Heart left ventricle (tissue), 16 donors: ENCODE measurements at regions not wholly inside any gene's neighbourhood (a gene's known extent, or its start where the extent isn't known, plus 50 kb on each side); places are given as distances from the start of the nearest gene placed in this dataset.

Source experiments
- ATAC-seq, 4 donors: fragments of 200-7000 bp; cut with Tn5 transposase; one replicate each; pipeline ENCODE4 v1.9.1; 2020 to 2022; ENCODE audit warnings: moderate library complexity in 4 of 4, mild to moderate bottlenecking in 3 of 4, moderate number of reproducible peaks in 1 of 4
- DNase-seq, 5 donors: peaks; one replicate each; pipeline ENCODE4 v3.0.0-alpha.2; 2020
- H3K27ac ChIP-seq, 12 donors: fragments of 200-600 bp; sonication (generic) in 4 of 12; one replicate each; pipeline versions ENCODE4 v1.5.0 to v1.8.0; 2016 to 2022; ENCODE audit warnings: mild to moderate bottlenecking in 2 of 12
- H3K27me3 ChIP-seq, 9 donors: fragments of 200-600 bp; sonication (generic) in 2 of 9; one replicate each; pipeline versions ENCODE4 v1.5.1 to v1.8.0; 2016 to 2022; ENCODE audit warnings: mild to moderate bottlenecking in 3 of 9
- H3K36me3 ChIP-seq, 9 donors: fragments of 200-600 bp; sonication (generic) in 2 of 9; one replicate each; pipeline versions ENCODE4 v1.5.0 to v1.8.0; 2018 to 2022; ENCODE audit warnings: mild to moderate bottlenecking in 2 of 9
- H3K4me1 ChIP-seq, 12 donors: fragments of 200-600 bp; sonication (generic) in 4 of 12; one replicate each; pipeline versions ENCODE4 v1.5.0 to v1.8.0; 2016 to 2022; ENCODE audit warnings: mild to moderate bottlenecking in 3 of 12
- H3K4me3 ChIP-seq, 12 donors: fragments of 200-600 bp; sonication (generic) in 4 of 12; one replicate each; pipeline versions ENCODE4 v1.5.0 to v1.8.0; 2017 to 2022; ENCODE audit warnings: mild to moderate bottlenecking in 9 of 12, moderate library complexity in 4 of 12
- H3K9me3 ChIP-seq, 12 donors: fragments of 200-600 bp; sonication (generic) in 4 of 12; one replicate each; pipeline versions ENCODE4 v1.5.0 to v1.8.0; 2016 to 2022; ENCODE audit warnings: mild to moderate bottlenecking in 1 of 12
- CTCF ChIP-seq, 12 donors: fragments of 200-600 bp; sonication (generic) in 4 of 12; IDR thresholded peaks; one replicate each; pipeline versions ENCODE4 v1.5.0 to v1.8.0; 2018 to 2022; ENCODE audit warnings: antibody characterized with exemption in 12 of 12, mild to moderate bottlenecking in 5 of 12
- POLR2A ChIP-seq, 2 donors: fragments of 450-650 bp; IDR thresholded peaks; one replicate each; pipeline ENCODE4 v1.6.1; 2017; ENCODE audit warnings: antibody characterized with exemption in 2 of 2, mild to moderate bottlenecking in 2 of 2, moderate library complexity in 2 of 2
- WGBS, 4 donors: extraction: QIAGEN DNeasy Blood & Tissue Kit in 2 of 4; methylation state at CpG; one replicate each; pipeline versions ENCODE4 v1.1.5 to v1.1.7; 2013 to 2018; 5-methylcytosine and 5-hydroxymethylcytosine counted together
- intact Hi-C, 10 donors: fragments of 100-400 bp; cut with DNase I; formaldehyde crosslinking; loops; one replicate each; pipeline versions ENCODE4 v1.11.1 to v1.14.2; 2022
- donor health status: ischemic (EF 13 %, LVEDD 7.1; RV severe dilation, severe dysfunction).
- donor health status: healthy with polysubstance abuse.
- donor health status: DM: no; HTN: yes; CAD: no.
- donor health status: DM: no; HTN: no; CAD: no.
- donor health status: ischemic (EF 25% LVEDD 6.9; RV normal size, moderate dysfunction).
- donor health status: ischemic (EF 25% LVEDD 5.7; RV mildly dilated, moderate dysfunction).
- donor health status: healthy.
- donor health status: DM: yes; HTN: yes; CAD: no.
- donor health status: ischemic (EF 35%, LVEDD 5.7; RV mildly dilated, moderate dysfunction).
- donor health status: nonischemic (EF 11% LVEDD 7.7; RV severe dilation, severe dysfunction).
- donor health status: DM: yes; HTN: yes; CAD: no.
- donor health status: PGD.
- donor health status: ischemic (EF 29% LVEDD 5.4; RV normal size, mild dysfunction).
- donor health status: nonischemic (EF 23%, LVEDD 6.1; RV moderate dilation, normal function).

GRCh38 chr10:117729156-117729555 lies 186.6 kb downstream of the EMX2 start:
- intact Hi-C loops, result no loop called here
- WGBS, 4 donors, result 79 to 87% (median 83%) methylated on average over 4 of the region's 4 CpGs
- peaks cover 0 to 54% (median 11%) of the 10 kb centered on the region in 9 donors for H3K27me3 ChIP-seq
- H3K4me3 ChIP-seq, result no peak overlapping the region
- no peaks in the 10 kb centered on the region for H3K36me3 ChIP-seq
- DNase-seq (no peak), ATAC-seq (no peak)
- H3K4me1 ChIP-seq, result no peaks in the 10 kb centered on the region
- no peak for TF ChIP-seq CTCF (IDR thresholded peaks at IDR 0.05)
- no peak for TF ChIP-seq POLR2A (IDR thresholded peaks at IDR 0.05)
- no peak overlapping the region for H3K27ac ChIP-seq
- no peaks in the 10 kb centered on the region for H3K9me3 ChIP-seq

- H3K27me3 ChIP-seq, result peaks cover 0 to 72% (median 23%) of the 10 kb centered on the region in 9 donors
- H3K36me3 ChIP-seq, result no peaks in the 10 kb centered on the region
- H3K4me1 ChIP-seq, result peaks cover 0 to 7% (median 0%) of the 10 kb centered on the region in 12 donors
- no peaks in the 10 kb centered on the region for H3K9me3 ChIP-seq
- TF ChIP-seq POLR2A (IDR thresholded peaks at IDR 0.05), result no peak
- no peak for TF ChIP-seq CTCF (IDR thresholded peaks at IDR 0.05)
- no peak overlapping the region for H3K4me3 ChIP-seq
- ATAC-seq (no peak), DNase-seq (no peak)
- intact Hi-C loops, result no loop called here
- WGBS, 4 donors, result 70 to 76% (median 73%) methylated on average over 17 of the region's 17 CpGs
- H3K27ac ChIP-seq, result no peak overlapping the region
These were observed 188.7 kb downstream of the EMX2 start for GRCh38 chr10:117731121-117731791.

GRCh38 chr10:117734731-117735405 lies 192.3 kb downstream of the EMX2 start:
- no peak for DNase-seq
- Histone ChIP-seq H3K4me1 (peaks cover 0 to 7% (median 0%) of the 10 kb centered on the region in 12 donors), H3K36me3 (no peaks in the 10 kb centered on the region), H3K27ac (no peak overlapping the region), H3K27me3 (peaks cover 0 to 63% (median 23%) of the 10 kb centered on the region in 9 donors), H3K9me3 (no peaks in the 10 kb centered on the region), H3K4me3 (no peak overlapping the region)
- 2 to 4% (median 3%) methylated on average over 30 to 48 of the region's 48 CpGs for WGBS, 4 donors
- intact Hi-C loops, result no loop called here
- ATAC-seq, result no peak
- TF ChIP-seq CTCF (IDR thresholded peaks at IDR 0.05) (no peak), POLR2A (IDR thresholded peaks at IDR 0.05) (no peak)

- H3K9me3 ChIP-seq, result no peaks in the 10 kb centered on the region
- no peak overlapping the region for H3K27ac ChIP-seq
- no peak for ATAC-seq
- H3K4me3 ChIP-seq, result no peak overlapping the region
- H3K4me1 ChIP-seq, result peaks cover 0 to 7% (median 0%) of the 10 kb centered on the region in 12 donors
- intact Hi-C loops, result no loop called here
- no peak for DNase-seq
- TF ChIP-seq POLR2A (IDR thresholded peaks at IDR 0.05), result no peak
- TF ChIP-seq CTCF (IDR thresholded peaks at IDR 0.05), result no peak
- 62 to 74% (median 64%) methylated on average over 7 of the region's 7 CpGs for WGBS, 4 donors
- H3K36me3 ChIP-seq, result no peaks in the 10 kb centered on the region
- peaks cover 0 to 54% (median 22%) of the 10 kb centered on the region in 9 donors for H3K27me3 ChIP-seq
These were observed 194.1 kb downstream of the EMX2 start for GRCh38 chr10:117736655-117737054.
